Caco-2 (cell line): ENCODE measurements at regions not wholly inside any gene's neighbourhood (a gene's known extent, or its start where the extent isn't known, plus 50 kb on each side); places are given as distances from the start of the nearest gene placed in this dataset.

Experiments used
- BruUV-seq: library from RNA; stranded (reverse); fragments of 400-500 nt; replicated peaks from 2 replicates; lab custom pipeline; 2021; lab: Mats Ljungman, UMichigan
- CTCF ChIA-PET: fragments of 300-600 bp; sonication (Branson Sonifier 250); formaldehyde crosslinking; loops from one replicate; lab custom pipeline; 2022; ENCODE audit warnings: antibody characterized with exemption; lab: Charles Lee
- POLR2A ChIA-PET: fragments of 300-600 bp; sonication (Branson Sonifier 250); formaldehyde crosslinking; loops from one replicate; lab custom pipeline; 2022; ENCODE audit warnings: antibody characterized with exemption; lab: Charles Lee
- DNase-seq, 2 experiments: peaks; one replicate each; pipeline versions ENCODE4 v3.0.0 to v3.0.0-alpha.2; 2020 to 2022
- H3K27me3 ChIP-seq: replicated peaks from 2 replicates; pipeline ENCODE4 v1.6.0; 2011; ENCODE audit warnings: low read length; ENCODE audit not compliant: control insufficient read depth, insufficient read depth
- H3K36me3 ChIP-seq: 2 replicates; pipeline ENCODE4 v1.5.1; 2011; ENCODE audit warnings: low read length; ENCODE audit not compliant: control insufficient read depth, insufficient read depth
- H3K4me1 ChIP-seq: fragments of 250-450 bp; sonication (Bioruptor Pico); 2 replicates; pipeline ENCODE4 v1.5.1; 2020; ENCODE audit warnings: mild to moderate bottlenecking
- H3K4me3 ChIP-seq: 2 replicates; pipeline ENCODE4 v1.5.1; 2011; ENCODE audit warnings: low read depth, mild to moderate bottlenecking, control low read depth, low read length
- H3K9me3 ChIP-seq: fragments of 250-450 bp; sonication (Bioruptor Pico); 2 replicates; pipeline ENCODE4 v1.5.1; 2020; ENCODE audit warnings: mild to moderate bottlenecking, moderate library complexity
- H3K27ac Mint-ChIP-seq: one replicate; pipeline ENCODE4 v1.8.0; 2022; ENCODE audit warnings: mixed read lengths; ENCODE audit not compliant: unreplicated experiment
- H3K27me3 Mint-ChIP-seq: one replicate; pipeline ENCODE4 v1.8.0; 2022; ENCODE audit warnings: mixed read lengths; ENCODE audit not compliant: insufficient read depth, unreplicated experiment
- H3K36me3 Mint-ChIP-seq: one replicate; pipeline ENCODE4 v1.8.0; 2022; ENCODE audit warnings: mild to moderate bottlenecking, mixed read lengths; ENCODE audit not compliant: insufficient read depth, unreplicated experiment
- H3K4me1 Mint-ChIP-seq: one replicate; pipeline ENCODE4 v1.8.0; 2022; ENCODE audit warnings: low read depth, mixed read lengths; ENCODE audit not compliant: unreplicated experiment
- H3K4me3 Mint-ChIP-seq: one replicate; pipeline ENCODE4 v1.8.0; 2022; ENCODE audit warnings: mild to moderate bottlenecking, moderate library complexity, mixed read lengths; ENCODE audit not compliant: unreplicated experiment
- H3K9me3 Mint-ChIP-seq: one replicate; pipeline ENCODE4 v1.8.0; 2022; ENCODE audit warnings: mixed read lengths; ENCODE audit not compliant: unreplicated experiment
- intact Hi-C: fragments of 100-400 bp; cut with micrococcal nuclease; formaldehyde crosslinking; loops from one replicate; pipeline ENCODE4 v1.10.0; 2022; ENCODE audit not compliant: unreplicated experiment
- TF ChIP-seq, protein P1 (sequence below), 2 experiments: fragments of 200-600 bp in 1 of 2; IDR thresholded peaks; 1 replicate in 1 of 2; 2 replicates in 1 of 2; pipeline versions ENCODE4 v1.5.1 to v1.8.0; 2011 to 2022; ENCODE audit warnings: antibody characterized with exemption in 1 of 2, control low read depth in 1 of 2, inconsistent platforms in 1 of 2, low read depth in 1 of 2, low read length in 1 of 2, mild to moderate bottlenecking in 1 of 2, moderate library complexity in 1 of 2; ENCODE audit not compliant: insufficient read depth in 1 of 2, severe bottlenecking in 1 of 2, unreplicated experiment in 1 of 2

DNA sequence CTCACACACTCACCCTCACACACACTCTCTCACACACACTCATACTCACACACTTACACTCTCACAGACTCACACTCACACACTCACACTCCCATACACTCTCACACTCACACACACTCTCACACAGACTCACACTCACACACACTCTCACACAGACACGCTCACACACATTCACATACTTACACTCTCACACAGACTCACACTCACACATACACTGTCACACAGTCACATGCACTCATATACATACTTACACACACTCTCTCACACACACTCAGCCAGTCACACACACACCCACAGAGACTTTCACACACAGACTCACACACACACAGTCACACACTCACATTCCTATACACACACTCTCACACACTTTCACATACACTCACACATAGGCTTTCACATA, 1478.8 kb downstream of the BRD1 start:
- POLR2A ChIA-PET: no interaction called here
- H3K27me3 ChIP-seq: no peaks in the 10 kb centered on the region; the same call in 1 of the 2 replicates
- H3K27me3 Mint-ChIP-seq: peaks cover 3% of the 10 kb centered on the region

DNA sequence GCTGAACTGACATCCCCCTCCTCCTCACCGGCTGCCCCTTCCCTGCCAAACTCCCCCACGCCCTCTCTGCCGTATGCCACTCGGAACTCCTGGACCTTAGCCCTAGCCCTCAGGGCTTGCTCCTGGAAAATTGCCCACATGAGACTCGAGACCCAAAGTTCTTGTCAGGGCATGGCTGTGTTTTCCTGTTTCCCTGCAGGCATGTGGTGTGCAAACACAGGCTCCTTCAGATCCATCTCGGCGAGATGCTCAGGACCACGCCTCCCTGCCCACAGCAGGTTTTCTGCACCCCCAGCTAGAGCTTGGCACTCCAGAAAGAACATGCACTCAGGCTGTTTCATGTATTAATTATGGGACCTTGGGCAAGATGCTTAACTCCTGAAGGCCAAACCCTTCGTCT, 1480.4 kb downstream of the BRD1 start:
- no peak for DNase-seq
- BruUV-seq: no TSS peak
- ChIA-PET POLR2A (no interaction called here), CTCF (no interaction called here)
- H3K4me3 ChIP-seq: no peak overlapping the region
- Mint-ChIP-seq H3K9me3 (no peaks in the 10 kb centered on the region), H3K27me3 (peaks cover 2% of the 10 kb centered on the region), H3K4me3 (no peak overlapping the region), H3K27ac (no peak overlapping the region), H3K4me1 (no peaks in the 10 kb centered on the region), H3K36me3 (no peaks in the 10 kb centered on the region)
- H3K9me3 ChIP-seq: no peaks in the 10 kb centered on the region
- TF ChIP-seq, protein P1, sequence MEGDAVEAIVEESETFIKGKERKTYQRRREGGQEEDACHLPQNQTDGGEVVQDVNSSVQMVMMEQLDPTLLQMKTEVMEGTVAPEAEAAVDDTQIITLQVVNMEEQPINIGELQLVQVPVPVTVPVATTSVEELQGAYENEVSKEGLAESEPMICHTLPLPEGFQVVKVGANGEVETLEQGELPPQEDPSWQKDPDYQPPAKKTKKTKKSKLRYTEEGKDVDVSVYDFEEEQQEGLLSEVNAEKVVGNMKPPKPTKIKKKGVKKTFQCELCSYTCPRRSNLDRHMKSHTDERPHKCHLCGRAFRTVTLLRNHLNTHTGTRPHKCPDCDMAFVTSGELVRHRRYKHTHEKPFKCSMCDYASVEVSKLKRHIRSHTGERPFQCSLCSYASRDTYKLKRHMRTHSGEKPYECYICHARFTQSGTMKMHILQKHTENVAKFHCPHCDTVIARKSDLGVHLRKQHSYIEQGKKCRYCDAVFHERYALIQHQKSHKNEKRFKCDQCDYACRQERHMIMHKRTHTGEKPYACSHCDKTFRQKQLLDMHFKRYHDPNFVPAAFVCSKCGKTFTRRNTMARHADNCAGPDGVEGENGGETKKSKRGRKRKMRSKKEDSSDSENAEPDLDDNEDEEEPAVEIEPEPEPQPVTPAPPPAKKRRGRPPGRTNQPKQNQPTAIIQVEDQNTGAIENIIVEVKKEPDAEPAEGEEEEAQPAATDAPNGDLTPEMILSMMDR (IDR thresholded peaks at IDR 0.05; ENCODE audit: insufficient read depth in 1 of 2, low read depth in 1 of 2, low read length in 1 of 2, severe bottlenecking in 1 of 2, unreplicated experiment in 1 of 2): no peak
- no peaks in the 10 kb centered on the region; the same call in 1 of the 2 replicates for H3K27me3 ChIP-seq
- intact Hi-C loops: no loop called here
- no peaks in the 10 kb centered on the region for H3K36me3 ChIP-seq
- no peaks in the 10 kb centered on the region for H3K4me1 ChIP-seq

More for the DNA sequence above, 1478.8 kb downstream of the BRD1 start:
- no peak overlapping the region for H3K4me3 ChIP-seq
- intact Hi-C loops: no loop called here
- Mint-ChIP-seq H3K27ac (no peak overlapping the region), H3K4me3 (no peak overlapping the region), H3K9me3 (no peaks in the 10 kb centered on the region), H3K36me3 (no peaks in the 10 kb centered on the region), H3K4me1 (no peaks in the 10 kb centered on the region)
- H3K36me3 ChIP-seq: no peaks in the 10 kb centered on the region
- DNase-seq: no peak
- no peaks in the 10 kb centered on the region for H3K4me1 ChIP-seq
- TF ChIP-seq, protein P1 (IDR thresholded peaks at IDR 0.05; ENCODE audit: insufficient read depth in 1 of 2, low read depth in 1 of 2, low read length in 1 of 2, severe bottlenecking in 1 of 2, unreplicated experiment in 1 of 2): no peak
- no peaks in the 10 kb centered on the region for H3K9me3 ChIP-seq
- BruUV-seq: no TSS peak
- CTCF ChIA-PET: no interaction called here

DNA sequence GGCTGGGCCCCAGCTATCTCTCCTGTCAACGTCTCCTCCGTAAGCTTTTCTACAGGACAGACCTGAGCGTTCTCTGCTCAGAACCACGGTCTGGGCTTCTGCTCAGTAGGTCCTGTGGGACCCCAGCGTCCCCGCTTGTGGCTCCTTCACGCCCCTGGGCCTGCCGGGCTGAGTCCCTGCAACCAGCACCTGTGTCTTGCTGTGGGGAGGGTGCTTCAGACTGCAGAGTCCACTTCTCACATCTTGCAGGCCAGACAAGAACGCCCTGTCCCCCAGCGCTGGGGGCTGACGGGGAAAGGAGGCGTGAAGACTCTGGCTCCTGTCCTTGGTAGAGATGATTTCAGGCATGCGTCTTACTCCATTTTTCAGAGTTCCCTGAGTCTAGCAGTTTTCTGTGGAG, 1480.8 kb downstream of the BRD1 start:
- H3K36me3 ChIP-seq: no peaks in the 10 kb centered on the region
- no peak for DNase-seq
- BruUV-seq: no TSS peak
- TF ChIP-seq, protein P1 (IDR thresholded peaks at IDR 0.05; ENCODE audit: insufficient read depth in 1 of 2, low read depth in 1 of 2, low read length in 1 of 2, severe bottlenecking in 1 of 2, unreplicated experiment in 1 of 2): no peak
- no peaks in the 10 kb centered on the region for H3K9me3 ChIP-seq
- POLR2A ChIA-PET: no interaction called here
- no peaks in the 10 kb centered on the region for H3K36me3 Mint-ChIP-seq
- H3K4me3 ChIP-seq: no peak overlapping the region
- no peaks in the 10 kb centered on the region for H3K4me1 Mint-ChIP-seq
- H3K9me3 Mint-ChIP-seq: no peaks in the 10 kb centered on the region
- CTCF ChIA-PET: no interaction called here
- H3K27me3 ChIP-seq: no peaks in the 10 kb centered on the region; the same call in 1 of the 2 replicates
- no peak overlapping the region for H3K27ac Mint-ChIP-seq
- intact Hi-C loops: no loop called here
- no peaks in the 10 kb centered on the region for H3K4me1 ChIP-seq
- H3K4me3 Mint-ChIP-seq: no peak overlapping the region
- H3K27me3 Mint-ChIP-seq: peaks cover 3% of the 10 kb centered on the region
